GF-D8 (cell line): ENCODE measurements at regions not wholly inside any gene's neighbourhood (a gene's known extent, or its start where the extent isn't known, plus 50 kb on each side); places are given as distances from the start of the nearest gene placed in this dataset.

ENCODE experiments used
- DNase-seq: peaks from one replicate; lab custom pipeline; 2025; lab: John Stamatoyannopoulos, UW

DNA sequence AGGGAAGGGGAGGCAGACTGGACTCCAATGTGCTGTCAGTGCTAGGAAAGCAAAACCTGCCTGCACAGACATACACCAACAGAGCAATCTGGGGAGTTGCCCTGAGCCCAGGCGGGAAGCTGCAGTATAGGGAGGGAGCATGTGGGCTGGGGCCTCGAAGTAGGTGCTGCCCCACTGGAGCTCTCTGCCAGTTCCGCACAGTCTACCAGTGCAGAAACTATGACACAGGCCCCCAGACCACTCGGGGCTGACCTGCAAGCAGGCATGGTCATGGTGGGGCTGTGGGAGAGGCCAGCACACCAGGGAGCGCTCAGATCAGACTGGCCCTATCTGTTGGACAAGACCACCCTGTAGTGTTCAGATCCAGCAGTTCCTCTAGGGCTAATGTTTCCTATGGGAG lies 344.1 kb upstream of the TRAM1L1 start:
- no peak for DNase-seq

GRCh38 chr4:117434424-117434823 lies 349.0 kb upstream of the TRAM1L1 start:
- no peak for DNase-seq

DNA sequence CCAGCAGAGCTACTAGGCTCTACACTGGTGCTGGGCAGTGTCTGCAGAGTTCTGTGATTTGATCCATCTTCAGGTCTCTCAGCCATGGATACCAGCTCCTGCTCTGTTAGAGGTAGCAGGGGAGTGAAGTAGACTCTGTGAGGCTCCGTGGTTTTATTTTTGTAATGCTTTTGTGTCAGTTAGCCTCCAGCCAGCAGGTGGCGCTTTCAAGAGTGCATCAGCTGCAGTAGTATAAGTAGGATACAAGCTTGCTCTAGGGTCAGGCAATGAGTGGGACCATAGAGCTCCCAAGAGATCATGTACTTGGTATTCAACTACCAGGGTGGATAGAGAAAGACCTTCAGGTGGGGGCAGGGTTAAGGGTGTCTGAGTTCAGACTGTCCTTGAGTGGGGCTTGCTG lies 362.5 kb upstream of the TRAM1L1 start:
- DNase-seq, result no peak

- DNase-seq, result no peak
Measured at GRCh38 chr4:117455088-117455487, 369.7 kb upstream of the TRAM1L1 start.

GRCh38 chr4:117466388-117466787 lies 381.0 kb upstream of the TRAM1L1 start:
- DNase-seq, result no peak

GRCh38 chr4:117467404-117467803 lies 382.0 kb upstream of the TRAM1L1 start:
- DNase-seq, result no peak

DNA sequence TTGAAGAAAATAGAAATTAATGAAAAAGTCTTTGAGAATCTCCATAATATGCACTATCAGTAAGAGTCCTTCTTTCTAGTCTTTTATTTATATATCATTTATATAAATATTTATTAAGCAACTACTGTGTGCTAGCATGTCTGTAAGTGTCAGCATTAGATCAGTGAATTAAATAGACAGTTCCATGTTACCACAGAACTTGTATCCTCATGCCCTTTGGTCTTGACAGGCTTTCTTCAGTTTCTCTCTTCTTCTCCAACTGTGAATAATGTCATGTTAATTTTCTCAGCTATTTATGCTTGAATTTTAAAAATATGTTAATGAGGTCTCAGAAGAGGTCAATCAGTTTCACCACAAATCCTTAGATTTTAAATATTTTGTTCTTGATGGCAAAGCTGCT lies 389.6 kb upstream of the TRAM1L1 start:
- no peak for DNase-seq

- DNase-seq, result no peak
Measured at GRCh38 chr4:117477925-117478324, 392.5 kb upstream of the TRAM1L1 start.

- DNase-seq, result no peak
Measured at GRCh38 chr4:117478702-117479101, 393.3 kb upstream of the TRAM1L1 start.

- no peak for DNase-seq
Measured at GRCh38 chr4:117479673-117480072, 394.3 kb upstream of the TRAM1L1 start.

DNA sequence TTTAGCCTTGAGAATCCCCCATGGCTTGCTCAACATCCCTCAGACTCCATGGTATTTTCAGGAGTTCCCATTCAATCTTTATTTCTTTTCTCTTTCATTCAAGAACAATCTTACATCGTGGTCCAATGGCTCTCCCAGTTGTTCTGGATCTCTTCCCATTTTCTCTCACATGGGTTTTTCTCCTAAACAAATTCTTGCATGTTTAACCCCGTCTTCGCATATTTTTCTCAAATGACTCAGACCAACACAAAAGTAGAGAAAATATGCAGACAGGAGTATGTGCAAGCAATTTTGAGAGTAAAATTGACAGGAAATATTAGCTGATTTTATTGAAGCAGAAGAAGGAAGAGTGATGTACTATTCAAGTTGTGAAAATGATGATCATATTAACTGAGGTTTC lies 396.4 kb upstream of the TRAM1L1 start:
- no peak for DNase-seq

DNA sequence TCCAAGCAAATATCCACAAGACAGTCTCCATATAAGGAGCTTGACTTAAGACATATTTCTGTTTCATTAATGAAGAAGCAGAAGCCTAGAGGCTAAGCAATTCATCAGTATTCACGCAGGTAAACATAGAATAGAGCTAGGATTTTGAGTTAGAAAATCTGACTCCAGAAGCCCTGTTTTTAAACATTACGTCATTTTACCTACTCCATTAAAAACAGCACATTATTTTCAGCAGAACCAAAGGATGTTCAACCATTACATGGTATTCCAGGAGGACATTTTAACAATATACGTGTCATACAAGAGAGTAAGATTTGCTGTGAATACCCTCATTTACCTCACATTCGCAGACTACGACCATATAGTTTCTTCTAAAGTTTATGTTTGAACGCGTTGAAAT lies 403.3 kb upstream of the TRAM1L1 start:
- no peak for DNase-seq

DNA sequence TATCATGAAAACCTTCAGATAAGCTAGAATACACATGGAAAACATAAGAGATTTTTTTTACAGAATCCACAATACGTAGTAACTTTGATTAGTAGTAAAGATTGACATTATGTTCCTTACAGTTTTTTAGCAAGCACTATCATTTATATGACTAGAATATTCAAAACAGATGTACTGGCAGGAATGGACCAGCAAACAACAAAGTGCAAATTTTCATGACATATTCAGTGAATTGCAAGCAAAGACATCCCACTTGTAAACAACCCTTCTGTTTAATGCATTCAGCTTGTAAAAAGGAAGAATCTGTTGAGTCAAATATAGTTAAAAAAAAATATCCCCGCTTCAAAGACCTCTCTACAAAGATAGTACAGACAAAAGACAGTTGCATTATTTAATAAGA lies 403.7 kb upstream of the TRAM1L1 start:
- DNase-seq, result no peak

DNA sequence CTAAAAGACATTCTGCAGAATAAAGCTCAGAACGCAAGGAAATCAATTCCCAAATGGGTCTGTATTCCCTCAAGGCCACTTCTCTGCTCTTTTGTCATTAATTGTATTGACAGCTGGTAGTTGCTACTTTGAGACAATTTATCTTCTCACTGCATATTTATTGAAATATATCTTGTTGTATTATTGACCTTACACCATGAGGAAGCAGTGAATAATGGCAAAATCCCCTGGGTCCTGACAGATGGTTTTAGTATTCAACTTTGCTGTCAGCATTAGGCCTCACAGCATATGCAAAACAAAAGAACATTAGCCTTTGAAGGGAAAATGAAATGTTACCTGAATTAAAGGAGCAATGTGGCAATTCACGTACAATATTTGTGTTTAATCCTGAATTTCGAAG lies 406.1 kb upstream of the TRAM1L1 start:
- DNase-seq, result no peak

GRCh38 chr4:117495802-117496201 lies 410.4 kb upstream of the TRAM1L1 start:
- no peak for DNase-seq

GRCh38 chr4:117512414-117512813 lies 427.0 kb upstream of the TRAM1L1 start:
- DNase-seq, result no peak

DNA sequence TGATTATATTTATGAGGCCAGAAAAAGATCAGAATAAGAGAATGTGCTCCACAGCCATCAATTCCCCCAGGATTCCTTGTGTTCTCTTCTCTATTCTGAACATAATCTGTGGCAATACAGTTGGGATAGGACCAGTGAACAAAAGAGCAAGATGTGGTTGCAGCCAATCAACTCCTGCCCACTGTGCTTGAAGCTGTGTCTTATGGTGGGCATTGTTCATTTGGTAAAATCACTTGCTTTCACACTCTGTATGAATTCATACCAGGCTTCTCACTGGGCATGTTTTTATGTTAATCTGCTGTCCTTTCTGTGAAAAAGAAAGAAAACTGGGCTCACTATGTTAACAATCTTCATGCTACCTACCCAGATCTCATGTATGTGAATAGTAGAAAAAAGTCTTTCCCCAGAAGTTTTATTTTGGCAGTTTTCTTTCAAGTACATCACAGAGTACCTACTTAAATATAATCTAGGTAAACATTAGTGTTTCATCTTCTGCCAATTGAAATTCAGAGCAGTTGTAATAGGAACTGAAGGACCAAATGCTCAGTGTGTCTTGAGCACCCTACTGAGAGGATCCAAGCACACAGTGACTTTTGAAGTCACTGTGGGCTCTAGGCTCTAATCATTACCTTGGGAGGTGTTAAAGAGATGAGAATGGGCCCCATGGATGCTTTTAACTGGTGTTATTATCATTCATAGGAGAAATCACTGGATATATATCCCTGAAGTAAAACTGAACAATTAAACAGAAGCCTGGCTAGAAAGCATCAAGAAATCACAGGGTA lies 429.2 kb upstream of the TRAM1L1 start:
- no peak for DNase-seq

- DNase-seq, result no peak
Measured at GRCh38 chr4:117515921-117516320, 430.5 kb upstream of the TRAM1L1 start.

DNA sequence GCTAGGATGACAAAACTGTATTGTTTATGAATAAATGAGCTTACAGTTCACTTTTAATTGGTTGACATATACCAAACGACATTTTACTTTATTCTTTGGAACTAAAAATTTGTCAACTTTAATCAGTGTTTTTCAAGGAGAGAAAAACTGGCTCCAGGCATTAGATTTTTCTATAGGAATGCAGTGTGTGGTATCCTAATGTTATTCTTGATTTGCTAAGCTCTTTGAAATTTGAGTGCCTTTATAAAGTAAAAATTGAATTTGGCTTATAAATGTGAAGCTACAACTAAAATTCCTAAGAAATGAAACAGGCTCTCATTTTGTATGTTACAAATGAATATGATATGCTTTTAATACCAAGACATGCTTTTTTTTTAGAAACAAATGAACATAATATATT lies 442.2 kb upstream of the TRAM1L1 start:
- no peak for DNase-seq

- DNase-seq, result no peak
Measured at GRCh38 chr4:117529401-117529800, 444.0 kb upstream of the TRAM1L1 start.

GRCh38 chr4:117533501-117533900 lies 448.1 kb upstream of the TRAM1L1 start:
- DNase-seq, result no peak

DNA sequence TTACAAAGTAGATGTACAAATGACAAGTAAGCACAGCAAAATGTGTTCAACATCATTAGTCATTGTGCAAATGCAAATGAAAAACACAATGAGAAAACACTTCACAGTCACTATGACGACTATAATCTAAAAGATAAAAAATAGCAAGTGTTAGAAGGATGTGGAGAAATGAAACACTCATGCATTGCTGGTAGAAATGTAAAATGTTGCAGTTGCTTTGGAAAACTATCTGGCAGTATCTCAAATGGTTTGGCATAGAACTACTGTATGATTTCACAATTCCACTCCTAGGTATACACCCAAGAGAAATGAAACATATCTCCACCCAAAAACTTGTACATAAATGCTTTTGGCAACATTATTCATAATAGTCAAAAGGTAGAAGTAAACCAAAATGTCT lies 459.7 kb upstream of the TRAM1L1 start:
- no peak for DNase-seq

GRCh38 chr4:117549524-117549923 lies 464.1 kb upstream of the TRAM1L1 start:
- DNase-seq, result no peak

GRCh38 chr4:117550085-117550484 lies 464.7 kb upstream of the TRAM1L1 start:
- DNase-seq, result no peak
